RPMI8226 (cell line): ENCODE measurements at regions not wholly inside any gene's neighbourhood (a gene's known extent, or its start where the extent isn't known, plus 50 kb on each side); places are given as distances from the start of the nearest gene placed in this dataset.
"Not testable (repeated sequence)": the region's sequence is repeated elsewhere in the genome, so short reads cannot be mapped to it uniquely, and the experiment has no call there.

ENCODE experiments used
- DNase-seq: peaks from one replicate; pipeline ENCODE4 v3.0.0-alpha.2; 2015

DNA sequence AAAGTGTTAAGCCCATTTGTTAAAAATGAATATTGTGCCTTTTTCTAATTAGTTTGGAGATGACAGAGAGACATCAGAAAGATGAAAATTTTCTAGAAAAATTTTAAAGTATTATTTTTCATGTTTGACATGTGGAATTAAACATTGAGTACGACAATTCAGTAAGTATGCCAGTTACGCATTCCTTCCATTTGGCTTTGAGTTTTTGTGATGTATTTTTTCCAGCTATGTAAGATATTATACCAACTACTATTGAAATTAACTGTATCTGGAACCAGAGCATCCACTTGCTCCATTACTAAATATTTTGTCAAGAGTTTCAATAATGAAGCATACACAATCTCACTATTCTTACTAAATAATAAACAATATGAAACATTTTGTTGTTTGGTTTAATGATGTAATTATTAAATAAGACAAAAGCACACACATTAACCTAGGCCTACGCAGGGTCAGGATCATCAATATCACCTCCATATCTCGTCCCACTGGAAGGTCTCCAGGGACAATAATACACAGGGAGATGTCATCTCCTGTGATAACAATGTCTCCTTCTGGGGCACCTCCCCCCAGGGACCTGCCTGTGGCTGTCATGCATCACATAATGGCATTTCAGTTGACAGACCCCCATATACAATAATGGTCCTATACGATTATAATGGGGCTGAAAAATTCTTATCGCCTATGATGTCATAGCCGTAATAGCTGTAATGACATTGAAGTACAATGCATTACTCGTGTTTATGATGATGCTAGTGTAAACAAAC, 274.1 kb downstream of the REEP3 start:
- DNase-seq: no peak

DNA sequence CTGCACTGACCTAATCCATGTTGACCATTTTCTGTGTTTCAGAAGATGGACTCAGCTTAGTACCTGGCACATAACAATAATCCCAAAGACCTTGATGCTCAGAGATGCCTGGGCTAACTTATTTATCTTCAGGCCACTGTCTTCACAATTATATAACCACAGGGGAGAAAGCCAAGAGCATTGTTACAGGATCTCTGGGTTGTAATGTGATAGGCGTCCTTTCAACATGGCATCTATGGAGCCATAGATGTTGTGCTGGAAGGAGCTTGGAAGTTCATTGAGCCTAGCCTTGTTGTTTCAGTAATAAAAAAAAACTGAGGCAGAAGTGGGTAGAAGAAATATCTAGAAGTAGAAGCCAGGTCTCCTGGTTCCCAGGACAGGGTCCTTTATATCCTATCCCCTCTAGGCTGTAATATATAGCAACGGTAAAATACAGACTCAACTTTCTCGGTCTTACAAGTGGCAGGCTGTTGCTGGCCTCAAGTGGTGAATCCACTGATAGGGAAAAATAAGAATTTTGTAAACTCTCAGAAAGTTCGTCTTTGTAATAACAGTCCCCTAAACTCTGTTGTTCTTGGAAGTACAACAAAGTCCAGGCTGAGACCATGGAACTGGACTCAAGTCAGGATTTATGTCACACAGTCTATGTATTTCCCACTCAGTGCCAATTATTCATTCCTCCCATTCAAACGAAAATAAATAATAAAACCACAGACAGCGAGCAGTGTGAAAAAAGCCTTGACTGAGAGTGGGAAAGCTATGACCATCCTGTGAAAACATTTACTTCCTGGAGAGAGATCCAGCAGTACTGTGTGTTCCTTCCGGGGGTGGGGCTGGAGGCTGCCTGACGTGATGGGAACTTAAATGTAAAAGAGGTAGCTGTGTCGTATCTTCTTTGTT, 277.6 kb downstream of the REEP3 start:
- no peak for DNase-seq

DNA sequence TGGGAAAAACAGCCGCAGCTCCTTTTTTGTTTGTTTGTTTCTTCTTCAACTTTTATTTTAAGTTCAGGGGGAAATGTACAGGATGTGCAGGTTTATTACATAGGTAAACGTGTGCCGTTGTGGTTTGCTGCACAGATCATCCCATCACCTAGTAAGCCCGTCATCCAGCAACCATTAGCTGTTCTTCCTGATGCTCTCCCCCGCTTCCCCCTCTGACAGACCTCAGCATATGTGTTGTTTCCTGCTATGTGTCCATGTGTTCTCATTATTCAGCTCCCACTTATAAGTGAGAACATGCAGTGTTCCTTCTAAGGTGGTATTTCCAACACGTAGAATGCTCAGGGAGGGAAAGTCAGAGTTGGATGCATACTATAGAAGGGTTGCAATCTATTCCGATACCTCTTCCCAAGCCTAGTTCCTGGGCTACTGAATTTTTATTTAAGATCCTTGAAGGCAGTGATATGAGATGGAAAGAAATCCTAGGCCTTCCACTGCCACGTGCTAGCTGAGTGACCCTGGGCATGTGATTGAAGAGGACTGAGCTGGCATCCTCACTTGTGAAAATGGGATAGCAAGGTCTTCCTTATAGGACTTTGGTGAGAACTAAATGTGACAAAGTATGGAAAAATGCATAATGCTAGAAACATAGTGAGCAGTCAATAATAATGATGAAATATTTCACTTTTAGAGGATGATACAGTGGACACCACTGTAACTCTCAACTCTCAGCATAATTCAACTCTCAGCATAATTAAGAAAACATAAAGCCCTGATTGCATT, 278.5 kb downstream of the REEP3 start:
- no peak for DNase-seq

DNA sequence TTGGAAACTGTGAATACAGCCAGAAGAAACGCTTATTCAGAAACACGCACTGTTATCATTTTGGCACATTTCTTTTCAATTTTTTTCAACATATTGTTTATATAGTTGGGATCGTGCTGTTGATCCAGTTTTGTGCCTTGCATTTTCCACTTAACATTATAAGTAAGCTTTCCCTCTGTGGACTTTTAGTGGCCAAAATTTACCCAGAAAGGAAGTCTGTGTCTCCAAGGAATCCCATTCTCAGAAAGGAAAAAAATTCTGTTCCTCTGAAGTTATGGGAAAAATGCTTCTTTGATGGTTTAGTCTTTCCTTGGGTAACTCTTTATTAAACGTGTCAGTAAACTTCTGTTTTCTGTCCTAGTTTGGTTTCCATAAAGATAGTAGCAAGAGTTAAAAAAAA, 280.0 kb downstream of the REEP3 start:
- no peak for DNase-seq

DNA sequence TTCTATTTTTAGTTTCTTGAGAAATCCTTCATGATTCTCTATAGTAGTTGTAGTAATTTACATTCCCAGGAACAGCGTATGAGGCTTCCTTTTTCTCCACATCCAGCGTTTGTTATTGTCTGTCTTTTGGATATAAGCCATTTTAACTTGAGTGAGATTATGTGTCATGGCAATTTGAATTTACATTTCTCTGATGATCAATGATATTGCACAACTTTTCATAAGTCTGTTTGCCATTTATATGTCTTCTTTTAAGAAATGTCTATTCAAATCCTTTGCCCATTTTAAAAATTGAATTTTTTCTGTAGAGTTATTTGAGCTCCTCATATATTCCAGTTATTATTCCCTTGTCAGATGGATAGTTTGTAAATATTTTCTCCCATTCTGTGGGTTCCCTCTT, 285.1 kb downstream of the REEP3 start:
- DNase-seq: no peak

DNA sequence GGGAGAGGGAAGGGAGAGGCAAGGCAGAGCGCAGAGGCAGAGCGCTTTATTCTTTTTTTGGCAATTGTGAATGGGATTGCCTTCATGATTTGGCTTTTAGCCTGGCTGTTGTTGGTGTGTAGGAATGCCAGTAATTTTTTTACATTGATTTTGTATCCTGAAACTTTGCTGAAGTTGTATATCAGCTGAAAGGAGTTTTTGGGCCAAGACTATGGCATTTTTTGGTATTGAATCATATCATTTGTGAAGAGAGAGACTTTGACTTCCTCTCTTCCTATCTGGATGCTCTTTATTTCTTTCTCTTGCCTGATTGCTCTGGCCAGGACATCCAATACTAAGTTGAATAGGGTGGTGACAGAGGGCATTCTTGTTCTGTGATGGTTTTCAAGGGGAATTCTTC, 291.3 kb downstream of the REEP3 start:
- DNase-seq: no peak

DNA sequence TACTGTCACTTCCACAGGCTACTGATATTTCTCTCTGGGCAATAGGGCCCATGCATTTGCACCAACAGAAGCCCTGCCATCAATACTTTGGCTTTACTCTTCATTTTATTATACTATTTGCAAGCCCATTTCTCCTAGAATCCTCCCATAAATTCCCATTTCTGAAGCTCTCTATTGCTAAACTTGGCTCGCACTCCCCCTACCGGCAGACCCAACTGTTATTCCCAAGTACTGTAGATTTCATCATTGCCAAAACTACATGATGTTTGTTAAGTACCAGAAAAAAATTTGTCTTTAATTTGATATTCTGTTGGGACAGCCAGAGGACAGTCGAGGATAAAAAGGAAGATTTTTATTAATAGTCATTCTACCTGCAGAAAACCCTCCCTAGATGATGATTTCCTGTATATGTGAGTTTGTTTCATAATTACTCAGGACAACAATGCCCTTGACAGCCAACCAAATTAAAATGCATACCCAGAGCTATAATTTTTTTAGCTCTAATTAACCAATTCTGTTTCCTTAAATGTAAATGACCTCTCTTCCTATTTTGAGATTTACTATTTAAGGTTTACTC, 298.6 kb downstream of the REEP3 start:
- peak; percentile 32 for DNase-seq

DNA sequence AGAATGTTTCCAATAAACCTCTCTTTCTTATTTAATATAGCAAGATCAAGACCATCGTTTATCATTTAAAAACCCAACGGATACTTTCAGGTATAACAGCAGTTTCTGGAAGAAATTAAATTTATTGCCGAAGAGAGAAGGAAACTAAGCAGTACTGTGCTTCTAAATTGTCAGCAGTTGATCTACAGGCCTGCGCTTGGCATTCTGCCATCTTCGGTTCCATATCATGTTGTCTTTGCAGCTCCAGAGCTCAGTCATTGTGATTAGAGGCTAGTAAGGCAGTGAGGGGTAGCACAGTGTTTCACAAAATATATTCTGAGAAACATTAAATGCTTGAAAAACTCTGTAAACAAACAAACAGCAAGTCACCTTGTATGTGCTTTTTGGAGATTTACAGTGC, 301.3 kb downstream of the REEP3 start:
- DNase-seq: no peak

DNA sequence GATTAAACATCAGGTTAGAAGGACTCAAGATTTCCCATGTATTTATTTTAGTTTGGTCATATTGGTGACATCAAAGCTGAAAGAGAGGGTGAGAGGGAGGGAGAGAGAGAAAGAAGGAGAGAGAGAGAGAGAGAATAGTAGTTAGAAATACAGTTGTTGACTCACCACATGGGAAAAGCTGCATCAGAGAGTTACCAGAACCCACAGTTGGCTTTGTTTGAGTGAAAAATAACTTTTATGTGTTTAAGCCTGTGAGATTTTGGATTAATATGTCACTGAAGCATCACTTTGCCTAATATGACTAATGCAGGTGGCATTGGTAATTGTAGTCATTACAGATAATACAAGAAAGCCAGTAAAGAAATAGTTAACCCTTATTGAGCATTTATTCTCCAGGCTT, 303.9 kb downstream of the REEP3 start:
- no peak for DNase-seq

DNA sequence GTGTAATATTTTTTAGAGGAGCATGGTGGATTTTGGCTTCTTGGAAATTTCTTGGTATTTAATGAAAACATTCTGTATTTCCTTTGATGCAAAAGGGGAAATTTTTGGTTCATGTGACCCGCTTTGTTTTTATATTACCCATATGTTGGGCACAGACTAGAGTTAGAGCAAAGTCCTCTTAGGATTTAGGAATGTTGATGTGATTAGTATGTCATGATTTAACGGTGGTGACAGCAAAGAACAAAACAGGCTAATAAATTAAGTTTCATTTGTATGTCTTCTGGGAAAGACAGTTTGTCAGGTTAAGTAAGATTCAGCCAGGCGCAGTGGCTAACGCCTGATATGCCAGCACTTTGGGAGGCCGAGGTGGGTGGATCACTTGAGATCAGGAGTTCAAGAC, 304.6 kb downstream of the REEP3 start:
- no peak for DNase-seq

DNA sequence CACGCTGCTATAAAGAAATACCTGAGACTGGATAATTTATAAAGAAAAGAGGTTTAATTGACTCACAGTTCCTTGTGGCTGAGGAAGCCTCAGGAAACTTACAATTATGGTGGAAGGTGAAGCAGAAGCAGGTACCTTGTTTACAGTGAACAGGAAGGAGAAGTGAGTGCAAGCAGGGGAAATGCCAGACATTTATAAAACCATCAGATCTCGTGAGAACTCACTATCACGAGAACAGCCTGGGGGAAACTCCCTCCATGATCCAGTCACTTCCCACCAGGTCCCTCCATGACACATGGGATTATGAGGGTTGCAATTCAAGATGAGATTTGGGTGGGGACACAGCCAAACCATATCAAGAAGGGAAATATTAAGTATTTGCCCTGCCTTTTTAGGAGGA, 305.8 kb downstream of the REEP3 start:
- DNase-seq: not testable (repeated sequence)

DNA sequence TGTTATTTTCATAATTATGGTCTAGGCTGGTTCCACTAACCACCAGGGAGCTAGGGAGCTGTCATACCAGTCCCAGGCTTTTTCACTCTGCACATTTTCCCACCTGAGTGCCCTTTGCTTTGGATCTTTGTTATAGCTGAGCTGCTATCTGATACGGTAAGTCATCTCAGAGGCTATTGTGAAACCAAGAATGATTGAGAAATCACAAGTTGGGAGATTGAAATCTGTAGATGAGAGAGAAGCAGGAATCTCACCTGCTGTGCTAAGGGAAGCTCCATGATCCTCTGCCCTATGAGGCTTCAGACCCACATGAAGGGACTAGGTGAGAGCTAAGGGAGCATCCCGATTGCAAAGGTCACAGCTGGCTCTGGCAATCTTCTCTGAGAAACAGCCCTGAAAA, 307.8 kb downstream of the REEP3 start:
- DNase-seq: no peak

DNA sequence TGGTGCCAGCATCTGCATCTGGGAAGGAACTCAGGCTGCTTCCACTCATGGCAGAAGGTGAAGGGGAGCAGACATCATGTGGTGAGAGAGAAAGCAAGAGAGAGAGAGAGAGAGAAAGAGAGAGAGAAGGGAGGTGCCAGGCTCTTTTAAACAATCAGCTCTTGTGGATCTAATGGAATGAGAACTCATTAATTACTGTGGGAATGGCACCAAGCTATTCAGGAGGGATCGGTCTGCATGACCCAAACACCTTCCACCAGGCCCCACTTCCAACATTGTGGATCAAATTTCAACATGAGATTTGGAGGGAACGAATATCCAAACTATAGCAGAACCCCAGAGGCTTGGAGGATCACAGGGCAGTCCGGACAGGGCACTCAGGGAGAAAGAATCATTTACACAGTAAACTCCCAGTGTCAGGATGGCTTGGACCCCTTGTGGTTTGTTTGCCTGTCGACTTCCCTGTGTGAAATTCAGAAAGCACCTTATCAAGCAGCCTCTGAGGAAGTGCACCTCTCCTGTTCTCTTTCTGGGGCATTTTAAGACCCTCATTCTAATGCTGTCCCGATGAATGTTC, 308.5 kb downstream of the REEP3 start:
- DNase-seq: no peak

DNA sequence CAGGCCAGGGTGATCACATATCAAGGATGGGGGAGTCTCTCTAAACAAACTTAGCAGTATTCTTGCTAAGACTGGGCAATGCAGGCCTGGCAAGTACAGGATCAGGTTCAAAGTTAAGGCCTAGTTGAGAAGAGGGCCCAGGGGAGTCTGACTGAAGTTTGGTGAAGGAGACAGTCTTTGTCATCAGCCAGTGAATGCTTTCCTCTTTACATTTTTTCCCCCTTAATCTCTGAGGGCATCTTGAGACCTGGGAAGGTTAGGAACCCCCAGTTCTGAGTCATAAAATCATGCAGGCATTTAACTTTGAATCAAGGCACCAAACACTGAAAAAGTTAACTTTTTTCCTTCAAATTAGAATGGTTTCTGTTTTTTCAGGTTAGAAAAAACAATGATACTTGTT, 311.5 kb downstream of the REEP3 start:
- DNase-seq: no peak

DNA sequence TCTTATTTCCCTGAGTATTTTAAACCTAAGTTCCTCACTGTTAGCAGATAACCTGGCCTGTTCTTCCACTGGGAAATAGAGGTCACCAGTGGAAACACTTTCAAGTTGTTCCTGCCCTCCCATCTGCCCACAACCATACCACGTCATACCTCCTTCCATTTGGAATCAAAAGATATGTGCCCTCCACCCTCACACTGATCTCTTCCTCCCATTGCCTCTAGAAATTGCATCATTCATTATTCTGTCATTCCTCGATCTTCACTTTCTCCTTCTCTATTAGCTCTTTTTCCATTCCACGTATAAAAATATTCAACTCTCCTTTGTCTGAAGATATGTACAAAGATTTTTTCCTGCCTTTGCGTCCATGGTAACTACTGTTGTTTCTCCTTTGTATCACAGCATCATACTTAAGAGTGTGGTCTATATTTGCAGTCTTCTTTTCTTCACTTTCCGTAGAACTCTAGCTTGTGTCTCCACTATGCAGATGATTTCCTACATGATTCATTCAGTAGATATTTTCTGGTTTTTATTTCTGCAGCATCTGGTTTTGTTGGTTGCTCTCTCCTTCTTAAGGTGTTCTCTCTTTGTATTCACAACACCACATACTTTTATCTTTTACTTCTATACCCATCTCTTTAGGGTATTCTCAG, 312.3 kb downstream of the REEP3 start:
- DNase-seq: no peak

DNA sequence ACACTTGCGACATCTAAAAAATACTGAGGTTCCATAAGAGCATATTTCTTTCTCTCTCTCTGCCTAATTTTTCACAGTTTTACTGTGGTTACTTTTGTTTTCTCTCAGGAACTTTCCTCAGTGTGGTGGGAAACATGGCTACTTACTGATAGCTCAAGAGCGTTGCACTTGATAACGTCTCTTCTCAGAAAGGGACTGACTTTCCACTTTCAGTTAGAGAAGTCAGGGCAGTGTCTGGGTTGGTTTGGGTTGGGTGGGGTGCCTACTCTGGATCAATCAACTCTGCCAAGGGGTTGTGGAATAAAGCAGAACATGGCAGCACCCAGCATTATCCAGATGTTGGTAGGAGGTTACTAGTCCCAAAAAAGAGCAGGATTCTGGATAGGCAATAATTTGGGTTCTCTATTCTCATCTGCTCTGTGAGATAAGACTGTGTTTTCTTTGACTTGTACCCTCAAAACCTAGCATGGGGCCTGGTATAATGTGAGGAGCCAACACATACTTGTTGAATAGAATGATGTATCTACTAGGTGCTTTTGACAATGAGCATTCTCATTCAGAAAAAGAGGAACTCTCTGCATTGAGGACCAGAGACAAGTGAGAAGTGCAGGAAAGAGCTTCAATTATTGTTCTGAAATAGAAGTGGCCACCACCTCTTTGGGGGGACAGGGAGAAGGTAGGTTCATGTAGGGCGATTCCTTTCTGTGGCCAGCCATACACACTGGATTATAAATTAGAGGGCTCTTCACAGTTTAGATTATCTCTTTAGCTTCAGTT, 315.7 kb downstream of the REEP3 start:
- DNase-seq: no peak

DNA sequence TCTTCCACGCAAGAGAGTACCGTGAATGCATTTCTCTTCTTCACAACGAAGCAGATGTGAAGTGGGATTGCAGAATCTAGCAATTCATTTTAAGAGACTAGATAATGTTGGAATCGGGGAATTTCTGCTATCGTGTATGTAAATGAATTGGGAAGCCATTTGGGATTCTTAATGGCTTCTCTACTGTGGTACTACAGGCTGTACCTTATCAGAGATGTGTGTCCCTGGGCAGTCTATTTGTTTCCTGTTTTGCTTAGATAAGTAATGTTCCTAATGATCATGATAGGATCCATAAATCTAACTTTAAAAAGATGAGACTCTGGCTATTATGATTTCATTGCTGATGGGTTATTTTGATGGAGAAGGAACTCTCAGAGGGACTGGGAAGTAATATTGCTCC, 320.6 kb downstream of the REEP3 start:
- no peak for DNase-seq

DNA sequence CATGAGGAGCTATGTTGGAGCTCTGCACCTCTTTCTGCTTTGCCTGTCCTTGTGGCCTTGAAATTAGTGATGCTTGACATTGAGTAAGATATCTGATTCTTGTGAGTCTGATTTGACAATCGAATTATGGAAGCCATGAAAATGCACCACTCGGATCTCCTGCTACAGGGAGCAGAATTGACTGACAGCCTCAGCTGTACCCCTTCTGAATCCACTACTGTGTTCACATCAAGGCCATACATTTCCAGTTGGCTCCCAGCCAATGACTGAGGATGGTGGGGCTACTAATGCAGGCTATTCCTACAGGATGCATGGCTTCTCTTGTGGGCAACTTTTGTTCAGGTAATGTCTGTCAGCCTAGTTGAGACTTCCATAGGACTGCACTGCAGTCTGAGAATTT, 321.9 kb downstream of the REEP3 start:
- no peak for DNase-seq

DNA sequence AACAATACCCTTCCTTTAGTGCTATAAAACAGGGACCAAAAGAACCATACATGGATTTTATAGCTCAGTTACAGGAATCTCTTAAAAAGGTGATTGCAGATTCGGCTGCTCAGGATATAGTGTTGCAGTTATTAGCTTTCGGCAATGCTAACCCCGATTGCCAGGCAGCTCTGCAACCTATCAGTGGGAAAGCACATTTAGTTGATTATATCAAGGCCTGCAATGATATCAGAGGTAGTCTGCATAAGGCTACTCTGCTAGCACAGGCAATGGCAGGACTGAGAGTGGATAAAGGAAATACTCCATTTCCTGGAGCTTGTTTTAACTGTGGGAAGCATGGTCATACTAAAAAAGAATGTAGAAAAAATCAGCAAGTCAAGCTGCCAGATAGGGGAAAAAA, 327.7 kb downstream of the REEP3 start:
- not testable (repeated sequence) for DNase-seq

DNA sequence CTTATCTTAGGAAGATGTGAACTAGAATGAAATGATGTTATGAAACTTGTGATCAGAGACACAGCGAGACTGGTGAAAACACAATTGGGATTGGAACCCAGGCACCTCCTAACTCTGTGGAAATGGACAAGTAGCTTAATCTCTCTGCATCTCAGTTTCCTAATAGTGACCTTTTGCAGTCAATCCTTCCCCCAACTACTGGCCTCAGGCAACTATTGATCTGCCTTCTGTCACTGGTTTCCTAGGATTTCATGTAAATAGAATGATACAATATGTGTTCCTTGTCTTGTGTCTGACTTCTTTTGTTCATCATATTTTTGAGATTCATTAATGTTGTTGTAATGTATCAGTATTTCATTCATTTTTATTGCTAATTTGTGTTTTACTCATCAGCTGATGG, 341.7 kb downstream of the REEP3 start:
- no peak for DNase-seq

DNA sequence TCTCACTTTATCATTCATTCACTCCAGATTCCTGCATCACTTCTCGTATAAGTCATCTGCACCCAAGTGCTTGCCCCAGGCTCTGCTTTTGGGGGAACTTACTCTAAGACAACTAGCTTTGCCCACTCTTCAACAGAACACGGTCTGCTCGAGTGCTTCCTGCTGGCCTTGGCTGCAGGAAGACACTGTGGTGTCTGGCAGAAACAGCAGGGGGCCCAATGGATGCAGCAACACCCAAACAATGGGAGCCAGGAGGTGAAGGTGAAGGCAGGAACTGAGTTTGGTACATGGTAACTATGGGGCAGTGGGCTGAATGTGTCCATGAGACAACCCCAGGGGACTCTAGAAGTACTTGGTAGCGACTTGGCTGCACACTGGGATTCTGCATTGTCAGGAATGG, 344.0 kb downstream of the REEP3 start:
- DNase-seq: no peak
